H1 (cell line): ENCODE measurements at regions not wholly inside any gene's neighbourhood (a gene's known extent, or its start where the extent isn't known, plus 50 kb on each side); places are given as distances from the start of the nearest gene placed in this dataset.
A peak's percentile ranks its signal among the peaks of the same experiment; 100 is the strongest.

Source experiments
- CTCF ChIA-PET: fragments of 300-600 bp; sonication (Branson Sonifier 250); formaldehyde crosslinking; loops from one replicate; lab custom pipeline; 2021; ENCODE audit not compliant: partially characterized antibody; lab: Charles Lee
- POLR2A ChIA-PET: fragments of 300-600 bp; sonication (Branson Sonifier 250); formaldehyde crosslinking; loops from one replicate; lab custom pipeline; 2021; ENCODE audit warnings: inconsistent platforms; ENCODE audit not compliant: partially characterized antibody; lab: Charles Lee
- DNase-seq, 2 experiments: peaks; one replicate each; pipeline versions ENCODE4 v3.0.0 to v3.0.0-alpha.2; 2010 to 2022; ENCODE audit warnings: low spot score in 2 of 2, low read depth in 1 of 2, mixed read lengths in 1 of 2
- FAIRE-seq: peaks from 2 replicates; lab custom pipeline; 2011; peaks lifted over from hg19 to GRCh38; lab: Jason Lieb, UNC
- H2AFZ ChIP-seq: 2 replicates; pipeline ENCODE4 v1.8.1; 2012; ENCODE audit warnings: low read length, inconsistent platforms
- H2AK5ac ChIP-seq: 2 replicates; pipeline ENCODE4 v1.6.1; 2013; ENCODE audit warnings: low read depth, low read length
- H2BK120ac ChIP-seq: replicated peaks from 2 replicates; pipeline ENCODE3; 2013; ENCODE audit warnings: low read depth, low read length, inconsistent platforms
- H2BK12ac ChIP-seq: 2 replicates; pipeline ENCODE4 v1.6.1; 2013; ENCODE audit warnings: low read depth, low read length
- H2BK15ac ChIP-seq: 2 replicates; pipeline ENCODE4 v1.6.1; 2013; ENCODE audit warnings: low read length
- H2BK20ac ChIP-seq: 2 replicates; pipeline ENCODE4 v1.6.1; 2013; ENCODE audit warnings: low read length
- H2BK5ac ChIP-seq: 2 replicates; pipeline ENCODE4 v1.6.1; 2013; ENCODE audit warnings: low read depth, low read length
- H3K14ac ChIP-seq: 2 replicates; pipeline ENCODE4 v1.6.1; 2013; ENCODE audit warnings: inconsistent platforms; ENCODE audit not compliant: insufficient read length
- H3K18ac ChIP-seq: 2 replicates; pipeline ENCODE4 v1.6.1; 2013; ENCODE audit warnings: low read length; ENCODE audit errors: extremely low read depth
- H3K23ac ChIP-seq: 2 replicates; pipeline ENCODE4 v1.6.1; 2013; ENCODE audit warnings: inconsistent platforms; ENCODE audit not compliant: insufficient read length
- H3K23me2 ChIP-seq: 2 replicates; pipeline ENCODE4 v1.6.1; 2013; ENCODE audit warnings: low read depth, low read length
- H3K27ac ChIP-seq: 2 replicates; pipeline ENCODE4 v1.6.1; 2011; ENCODE audit warnings: low read depth, low read length, inconsistent platforms
- H3K27me3 ChIP-seq, 4 experiments: replicated peaks in 1 of 4; 1 replicate in 1 of 4; 2 replicates in 3 of 4; pipeline versions ENCODE4 v1.6.1 to v1.8.1; 2011 to 2013; ENCODE audit warnings: low read length in 3 of 4, mild to moderate bottlenecking in 3 of 4, inconsistent platforms in 2 of 4, mixed read lengths in 2 of 4, moderate library complexity in 1 of 4; ENCODE audit not compliant: control insufficient read depth in 3 of 4, insufficient read depth in 3 of 4; ENCODE audit errors: extremely low read depth in 1 of 4
- H3K36me3 ChIP-seq, 4 experiments: 2 replicates each; pipeline versions ENCODE4 v1.6.1 to v1.8.1; 2011 to 2013; ENCODE audit warnings: mild to moderate bottlenecking in 4 of 4, low read length in 3 of 4, moderate library complexity in 2 of 4, control low read depth in 1 of 4, inconsistent platforms in 1 of 4; ENCODE audit not compliant: insufficient read depth in 4 of 4, control insufficient read depth in 2 of 4
- H3K4ac ChIP-seq: replicated peaks from 2 replicates; pipeline ENCODE3; 2013; ENCODE audit warnings: low read length, low read depth, mixed read lengths, inconsistent platforms; ENCODE audit not compliant: insufficient read length
- H3K4me1 ChIP-seq, 4 experiments: replicated peaks in 1 of 4; 1 replicate in 1 of 4; 2 replicates in 3 of 4; pipeline versions ENCODE4 v1.6.1 to v1.8.1; 2011 to 2013; ENCODE audit warnings: low read length in 3 of 4, inconsistent platforms in 2 of 4, mixed read lengths in 1 of 4; ENCODE audit not compliant: insufficient read depth in 4 of 4, control insufficient read depth in 3 of 4
- H3K4me2 ChIP-seq, 2 experiments: 2 replicates each; pipeline versions ENCODE4 v1.6.1 to v1.8.1; 2011 to 2013; ENCODE audit warnings: low read depth in 2 of 2, low read length in 2 of 2, control low read depth in 1 of 2, inconsistent platforms in 1 of 2, mild to moderate bottlenecking in 1 of 2; ENCODE audit not compliant: insufficient read depth in 1 of 2
- H3K4me3 ChIP-seq, 4 experiments: fragments of 200-600, 300-600 bp in 1 of 4; sonication (generic), shearing (Covaris generic), sonication (Bioruptor Twin) in 1 of 4; 2 replicates each; pipeline versions ENCODE4 v1.5.1 to v1.8.1; 2011 to 2016; ENCODE audit warnings: low read length in 4 of 4, low read depth in 3 of 4, control low read depth in 2 of 4, inconsistent platforms in 2 of 4, mild to moderate bottlenecking in 2 of 4, mixed read lengths in 1 of 4, moderate library complexity in 1 of 4; ENCODE audit not compliant: insufficient read depth in 2 of 4; ENCODE audit errors: extremely low read depth in 1 of 4
- H3K56ac ChIP-seq: replicated peaks from 2 replicates; pipeline ENCODE3; 2013; ENCODE audit warnings: low read depth, mild to moderate bottlenecking, mixed read lengths, low read length, inconsistent platforms; ENCODE audit not compliant: insufficient read length
- H3K79me1 ChIP-seq: 2 replicates; pipeline ENCODE4 v1.6.1; 2013; ENCODE audit warnings: low read depth, low read length, control low read depth
- H3K79me2 ChIP-seq, 2 experiments: 2 replicates each; pipeline versions ENCODE4 v1.6.1 to v1.8.1; 2012 to 2013; ENCODE audit warnings: low read length in 2 of 2, mild to moderate bottlenecking in 2 of 2, inconsistent platforms in 1 of 2; ENCODE audit not compliant: insufficient read depth in 2 of 2, control insufficient read depth in 1 of 2
- H3K9ac ChIP-seq, 4 experiments: replicated peaks in 1 of 4; 1 replicate in 1 of 4; 2 replicates in 3 of 4; pipeline versions ENCODE4 v1.6.1 to v1.8.1; 2011 to 2013; ENCODE audit warnings: low read depth in 3 of 4, low read length in 3 of 4, control low read depth in 2 of 4, mild to moderate bottlenecking in 2 of 4, moderate library complexity in 2 of 4, inconsistent platforms in 1 of 4; ENCODE audit errors: extremely low read depth in 1 of 4
- H3K9me3 ChIP-seq, 2 experiments: 2 replicates each; pipeline versions ENCODE4 v1.6.1 to v1.8.1; 2012 to 2013; ENCODE audit warnings: mild to moderate bottlenecking in 2 of 2, moderate library complexity in 2 of 2, control low read depth in 1 of 2, inconsistent platforms in 1 of 2, low read depth in 1 of 2, low read length in 1 of 2, mixed read lengths in 1 of 2; ENCODE audit not compliant: insufficient read depth in 2 of 2
- H4K20me1 ChIP-seq, 2 experiments: replicated peaks in 1 of 2; 2 replicates each; pipeline versions ENCODE3 to v1.8.1; 2011 to 2013; ENCODE audit warnings: inconsistent platforms in 2 of 2, low read length in 2 of 2, mild to moderate bottlenecking in 1 of 2; ENCODE audit not compliant: insufficient read depth in 2 of 2, control insufficient read depth in 1 of 2
- H4K5ac ChIP-seq: 2 replicates; pipeline ENCODE4 v1.6.1; 2013; ENCODE audit warnings: low read length, low read depth, mixed read lengths, inconsistent platforms; ENCODE audit not compliant: insufficient read length
- H4K8ac ChIP-seq: 2 replicates; pipeline ENCODE4 v1.8.0; 2013; ENCODE audit warnings: mild to moderate bottlenecking, moderate library complexity, low read length, inconsistent platforms; ENCODE audit not compliant: insufficient read depth; ENCODE audit errors: extremely low read depth
- H4K91ac ChIP-seq: replicated peaks from 2 replicates; pipeline ENCODE3; 2013; ENCODE audit warnings: low read length, mixed read lengths, inconsistent platforms; ENCODE audit not compliant: insufficient read length
- ASH2L ChIP-seq: fragments of 200-600, 300-600 bp; sonication (generic); IDR thresholded peaks from one replicate; pipeline ENCODE4 v1.7.1; 2017; ENCODE audit warnings: low read length

DNA sequence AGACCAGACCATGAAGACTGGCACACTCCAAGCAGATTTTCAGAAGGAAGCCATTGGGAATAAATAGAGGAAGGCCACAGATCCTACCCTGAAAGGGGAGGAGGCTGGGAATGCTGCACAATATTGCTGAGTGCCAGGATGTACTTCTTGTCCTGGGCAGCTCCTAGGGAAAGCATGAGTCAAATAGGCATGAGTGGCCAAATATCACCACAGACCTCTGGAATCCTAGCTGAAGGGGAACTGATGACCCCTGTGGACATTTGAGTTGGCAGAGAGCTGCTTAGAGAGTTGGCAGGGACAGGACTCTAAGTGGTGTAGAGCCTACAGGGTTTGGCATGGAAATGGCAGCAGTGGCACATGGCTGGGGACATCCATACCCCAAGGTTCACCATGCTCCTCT lies 234.3 kb upstream of the TRPC4 start:
- Histone ChIP-seq H3K9ac (no peak overlapping the region), H3K4me2 (no peak overlapping the region), H3K4ac (no peak overlapping the region), H2AK5ac (no peak overlapping the region), H3K18ac (no peak overlapping the region), H3K79me1 (no peaks in the 10 kb centered on the region), H3K9me3 (no peaks in the 10 kb centered on the region), H4K5ac (no peak overlapping the region), H2AFZ (no peak overlapping the region), H3K27ac (no peak overlapping the region), H3K23me2 (no peaks in the 10 kb centered on the region), H3K79me2 (no peaks in the 10 kb centered on the region), H3K56ac (no peak overlapping the region), H2BK120ac (no peak overlapping the region), H2BK12ac (no peak overlapping the region), H3K23ac (no peak overlapping the region), H4K20me1 (no peaks in the 10 kb centered on the region), H3K27me3 (no peaks in the 10 kb centered on the region), H3K36me3 (no peaks in the 10 kb centered on the region), H2BK15ac (no peak overlapping the region), H4K91ac (no peak overlapping the region), H2BK5ac (no peak overlapping the region), H3K4me3 (no peak overlapping the region), H4K8ac (no peak overlapping the region), H2BK20ac (0 out of 2 replicates have a peak overlapping the region, but pooled peaks have one; percentile 34), H3K4me1 (no peaks in the 10 kb centered on the region), H3K14ac (no peak overlapping the region)
- no peak for DNase-seq
- CTCF ChIA-PET, result no interaction called here
- no peak for FAIRE-seq
- POLR2A ChIA-PET, result no interaction called here
- no peak for TF ChIP-seq ASH2L
